MM.1S (cell line): ENCODE measurements at regions not wholly inside any gene's neighbourhood (a gene's known extent, or its start where the extent isn't known, plus 50 kb on each side); places are given as distances from the start of the nearest gene placed in this dataset.

Source experiments
- DNase-seq: peaks from one replicate; pipeline ENCODE4 v3.0.0-alpha.2; 2015
- H2AFZ ChIP-seq: fragments of 300-600 bp; sonication (generic); 2 replicates; pipeline ENCODE4 v1.6.0; 2016; ENCODE audit warnings: antibody characterized with exemption, low read length
- H3F3A ChIP-seq: fragments of 300-600 bp; sonication (generic); 2 replicates; pipeline ENCODE4 v1.6.1; 2016; ENCODE audit warnings: mild to moderate bottlenecking, antibody characterized with exemption, low read length, moderate library complexity, mixed read lengths; ENCODE audit not compliant: insufficient read depth
- H3K27ac ChIP-seq: fragments of 300-600 bp; sonication (generic); 2 replicates; pipeline ENCODE4 v1.5.1; 2016; ENCODE audit warnings: mild to moderate bottlenecking, low read length
- H3K27me3 ChIP-seq: fragments of 300-600 bp; sonication (generic); replicated peaks from 2 replicates; pipeline ENCODE4 v1.6.0; 2016; ENCODE audit warnings: low read length; ENCODE audit not compliant: insufficient read depth
- H3K36me3 ChIP-seq: fragments of 300-600 bp; sonication (generic); replicated peaks from 2 replicates; pipeline ENCODE4 v1.6.1; 2016; ENCODE audit warnings: mild to moderate bottlenecking, low read length, mixed read lengths; ENCODE audit not compliant: insufficient read depth
- H3K4me1 ChIP-seq: fragments of 300-600 bp; sonication (generic); 2 replicates; pipeline ENCODE4 v1.6.1; 2016; ENCODE audit warnings: low read length, mixed read lengths
- H3K4me2 ChIP-seq: fragments of 300-600 bp; sonication (generic); 2 replicates; pipeline ENCODE4 v1.6.0; 2016; ENCODE audit warnings: low read depth, low read length
- H3K4me3 ChIP-seq: fragments of 300-600 bp; sonication (generic); 2 replicates; pipeline ENCODE4 v1.5.1; 2016; ENCODE audit warnings: low read length, mixed read lengths
- H3K79me2 ChIP-seq: fragments of 300-600 bp; sonication (generic); 2 replicates; pipeline ENCODE4 v1.6.1; 2016; ENCODE audit warnings: mixed run types, low read length, mixed read lengths
- H3K9ac ChIP-seq: fragments of 300-600 bp; sonication (generic); 2 replicates; pipeline ENCODE4 v1.6.1; 2016; ENCODE audit warnings: low read length, mixed read lengths
- H3K9me2 ChIP-seq: fragments of 300-600 bp; sonication (generic); replicated peaks from 2 replicates; pipeline ENCODE4 v1.6.1; 2016; ENCODE audit warnings: mild to moderate bottlenecking, low read length, mixed read lengths; ENCODE audit not compliant: insufficient read depth
- H3K9me3 ChIP-seq: fragments of 300-600 bp; sonication (generic); replicated peaks from 2 replicates; pipeline ENCODE4 v1.6.1; 2016; ENCODE audit warnings: mild to moderate bottlenecking, low read length, mixed read lengths; ENCODE audit not compliant: insufficient read depth
- H4K20me1 ChIP-seq: fragments of 300-600 bp; sonication (generic); 2 replicates; pipeline ENCODE4 v1.6.1; 2016; ENCODE audit warnings: mild to moderate bottlenecking, low read length, moderate library complexity, mixed read lengths; ENCODE audit not compliant: insufficient read depth
- EZH2 ChIP-seq: fragments of 300-600 bp; sonication (generic); optimal IDR thresholded peaks from 2 replicates; pipeline ENCODE3; 2017; ENCODE audit warnings: low read depth, mild to moderate bottlenecking, antibody characterized with exemption, low read length, mixed read lengths
- EZH2phosphoT487 ChIP-seq: fragments of 300-600 bp; sonication (generic); IDR thresholded peaks from 2 replicates; pipeline ENCODE4 v1.6.1; 2018; ENCODE audit warnings: antibody characterized with exemption, low read length
- TF ChIP-seq, protein P1 (sequence below): fragments of 300-600 bp; sonication (generic); IDR thresholded peaks from 2 replicates; pipeline ENCODE4 v1.5.1; 2016; ENCODE audit warnings: antibody characterized with exemption, low read length, mixed read lengths

DNA sequence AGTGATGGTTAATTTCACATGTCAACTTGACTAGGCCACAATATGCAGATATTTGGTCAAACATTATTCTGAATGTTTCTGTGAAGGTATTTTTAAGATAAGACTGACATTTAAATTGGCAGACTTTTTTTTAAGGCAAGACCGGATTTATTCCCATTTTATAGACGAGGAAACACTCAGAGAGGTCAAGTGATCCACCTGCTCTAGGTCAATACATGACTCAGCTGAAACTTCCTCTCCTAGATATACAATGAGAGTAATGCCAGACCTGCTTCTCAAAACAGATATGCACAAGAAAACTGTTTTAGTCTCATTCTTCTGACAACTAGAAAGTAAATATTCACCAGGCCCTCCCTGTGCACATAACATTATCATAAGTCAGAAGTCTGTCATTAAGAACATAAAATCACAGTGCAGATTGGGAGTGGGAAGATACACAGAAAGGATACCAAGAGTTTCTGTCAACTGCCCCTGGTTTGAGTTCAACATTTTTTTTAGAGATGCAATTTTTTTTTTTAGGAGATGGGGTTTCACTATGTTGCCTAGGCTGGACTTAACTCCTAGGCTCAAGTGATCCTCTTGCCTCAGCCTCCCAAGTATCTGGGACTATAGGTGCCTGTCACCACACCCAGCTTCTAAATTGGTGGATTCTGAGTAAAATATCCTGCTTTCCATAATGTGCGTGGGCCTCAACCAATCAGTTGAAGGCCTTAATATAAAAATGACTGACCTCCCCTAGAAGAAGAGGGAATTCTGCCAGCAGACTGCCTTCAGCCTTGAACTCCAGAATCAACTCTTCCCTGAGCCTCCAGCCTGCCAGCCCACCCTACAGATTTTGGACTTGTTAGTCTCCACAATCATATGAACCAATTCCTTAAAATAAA lies 121.4 kb downstream of the ZFAND4 start:
- no peak for TF ChIP-seq EZH2
- TF ChIP-seq, protein P1, sequence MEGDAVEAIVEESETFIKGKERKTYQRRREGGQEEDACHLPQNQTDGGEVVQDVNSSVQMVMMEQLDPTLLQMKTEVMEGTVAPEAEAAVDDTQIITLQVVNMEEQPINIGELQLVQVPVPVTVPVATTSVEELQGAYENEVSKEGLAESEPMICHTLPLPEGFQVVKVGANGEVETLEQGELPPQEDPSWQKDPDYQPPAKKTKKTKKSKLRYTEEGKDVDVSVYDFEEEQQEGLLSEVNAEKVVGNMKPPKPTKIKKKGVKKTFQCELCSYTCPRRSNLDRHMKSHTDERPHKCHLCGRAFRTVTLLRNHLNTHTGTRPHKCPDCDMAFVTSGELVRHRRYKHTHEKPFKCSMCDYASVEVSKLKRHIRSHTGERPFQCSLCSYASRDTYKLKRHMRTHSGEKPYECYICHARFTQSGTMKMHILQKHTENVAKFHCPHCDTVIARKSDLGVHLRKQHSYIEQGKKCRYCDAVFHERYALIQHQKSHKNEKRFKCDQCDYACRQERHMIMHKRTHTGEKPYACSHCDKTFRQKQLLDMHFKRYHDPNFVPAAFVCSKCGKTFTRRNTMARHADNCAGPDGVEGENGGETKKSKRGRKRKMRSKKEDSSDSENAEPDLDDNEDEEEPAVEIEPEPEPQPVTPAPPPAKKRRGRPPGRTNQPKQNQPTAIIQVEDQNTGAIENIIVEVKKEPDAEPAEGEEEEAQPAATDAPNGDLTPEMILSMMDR = no peak
- no peak for TF ChIP-seq EZH2phosphoT487
- H3K27ac ChIP-seq = no peak overlapping the region
- no peaks in the 10 kb centered on the region for H4K20me1 ChIP-seq
- H3K79me2 ChIP-seq = no peaks in the 10 kb centered on the region
- H3K4me1 ChIP-seq = 0 out of 2 replicates have a peak, but pooled peaks cover 3% of the 10 kb centered on the region
- DNase-seq = no peak
- no peak overlapping the region for H3K4me3 ChIP-seq
- no peaks in the 10 kb centered on the region for H3K9me2 ChIP-seq
- H3K9ac ChIP-seq = no peak overlapping the region
- no peak overlapping the region for H2AFZ ChIP-seq
- H3F3A ChIP-seq = no peaks in the 10 kb centered on the region
- no peak overlapping the region for H3K4me2 ChIP-seq
- H3K27me3 ChIP-seq = no peaks in the 10 kb centered on the region
- H3K9me3 ChIP-seq = no peaks in the 10 kb centered on the region
- H3K36me3 ChIP-seq = no peaks in the 10 kb centered on the region

DNA sequence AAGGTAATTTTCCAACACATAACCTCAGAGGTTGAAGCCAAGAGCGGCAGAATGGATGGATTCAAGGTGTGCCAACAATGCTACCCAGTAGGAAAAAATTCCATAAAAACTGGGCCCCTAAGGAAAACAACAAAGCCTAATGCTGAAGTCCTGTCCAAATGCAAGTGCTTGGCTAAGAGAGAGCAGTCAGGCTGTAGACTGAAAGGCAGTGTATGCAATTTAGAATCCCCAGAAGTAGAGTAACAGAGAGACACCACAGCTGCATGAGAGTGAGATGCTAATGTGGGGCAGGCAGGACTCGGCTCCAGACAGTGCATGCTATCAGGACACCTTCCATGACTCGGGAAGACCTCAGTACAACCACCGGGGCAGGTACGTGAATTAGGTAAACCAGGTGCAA lies 124.5 kb downstream of the ZFAND4 start:
- no peak overlapping the region for H2AFZ ChIP-seq
- H4K20me1 ChIP-seq = no peaks in the 10 kb centered on the region
- no peaks in the 10 kb centered on the region for H3K9me3 ChIP-seq
- H3K4me2 ChIP-seq = no peak overlapping the region
- DNase-seq = no peak
- H3K4me1 ChIP-seq = no peaks in the 10 kb centered on the region
- H3K36me3 ChIP-seq = no peaks in the 10 kb centered on the region
- no peaks in the 10 kb centered on the region for H3K27me3 ChIP-seq
- no peaks in the 10 kb centered on the region for H3K9me2 ChIP-seq
- H3K9ac ChIP-seq = no peak overlapping the region
- TF ChIP-seq, protein P1 = no peak
- TF ChIP-seq EZH2phosphoT487 = no peak
- no peak for TF ChIP-seq EZH2
- H3K27ac ChIP-seq = no peak overlapping the region
- H3K79me2 ChIP-seq = no peaks in the 10 kb centered on the region
- no peaks in the 10 kb centered on the region for H3F3A ChIP-seq
- no peak overlapping the region for H3K4me3 ChIP-seq

DNA sequence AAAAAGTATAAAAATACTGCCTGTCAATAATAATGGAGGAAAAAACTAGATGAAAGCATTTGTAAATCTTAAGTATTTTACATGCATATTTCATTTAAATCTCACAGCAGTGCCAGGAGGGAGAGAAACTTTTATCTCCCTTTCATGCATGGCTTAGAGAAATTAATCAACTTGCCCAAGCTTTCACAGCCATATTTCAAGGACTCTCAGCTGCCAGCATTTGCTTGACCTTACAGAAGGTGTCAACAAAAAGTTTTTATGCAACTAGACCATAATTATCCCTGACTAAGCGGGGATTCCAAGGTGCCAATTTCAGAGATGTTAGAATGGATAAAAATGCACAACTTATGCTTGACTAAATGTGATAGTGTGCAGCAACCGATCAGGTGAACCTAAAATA lies 125.4 kb downstream of the ZFAND4 start:
- Histone ChIP-seq H3K79me2 (no peaks in the 10 kb centered on the region), H3K4me2 (no peak overlapping the region), H3K36me3 (no peaks in the 10 kb centered on the region), H3K9me2 (no peaks in the 10 kb centered on the region), H3F3A (no peaks in the 10 kb centered on the region), H3K27ac (no peak overlapping the region), H3K9ac (no peak overlapping the region), H2AFZ (no peak overlapping the region), H3K4me1 (no peaks in the 10 kb centered on the region), H4K20me1 (no peaks in the 10 kb centered on the region), H3K4me3 (no peak overlapping the region), H3K27me3 (no peaks in the 10 kb centered on the region), H3K9me3 (no peaks in the 10 kb centered on the region)
- no peak for DNase-seq
- TF ChIP-seq, protein P1 = no peak
- TF ChIP-seq EZH2phosphoT487 (no peak), EZH2 (no peak)
